HG03045 (cell line): ENCODE measurements at regions not wholly inside any gene's neighbourhood (a gene's known extent, or its start where the extent isn't known, plus 50 kb on each side); places are given as distances from the start of the nearest gene placed in this dataset.

Experiments
- ATAC-seq: cut with Tn5 transposase; IDR thresholded peaks from one replicate; pipeline ENCODE4 v1.9.1; 2021; ENCODE audit warnings: mild to moderate bottlenecking, moderate library complexity; ENCODE audit not compliant: unreplicated experiment

DNA sequence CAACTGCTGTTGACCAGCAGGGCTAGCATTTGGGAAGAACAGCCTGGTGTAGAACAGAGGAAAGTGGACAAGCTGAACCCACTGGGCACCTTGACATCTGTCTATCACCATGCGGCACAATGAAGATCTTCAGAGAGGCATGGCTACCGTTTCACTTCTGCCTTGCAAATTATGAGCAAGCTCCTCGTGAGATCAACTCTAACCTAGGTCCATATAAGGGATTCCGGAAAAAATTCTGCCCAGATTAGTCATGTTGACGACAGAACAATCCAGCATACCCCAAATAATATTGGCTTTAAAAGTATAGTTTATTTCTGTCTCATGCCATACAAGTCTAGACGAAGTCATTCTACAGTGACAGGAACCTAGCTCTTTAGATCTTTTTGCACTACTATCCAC lies 91.6 kb upstream of the ATF7IP start:
- ATAC-seq, result no peak

DNA sequence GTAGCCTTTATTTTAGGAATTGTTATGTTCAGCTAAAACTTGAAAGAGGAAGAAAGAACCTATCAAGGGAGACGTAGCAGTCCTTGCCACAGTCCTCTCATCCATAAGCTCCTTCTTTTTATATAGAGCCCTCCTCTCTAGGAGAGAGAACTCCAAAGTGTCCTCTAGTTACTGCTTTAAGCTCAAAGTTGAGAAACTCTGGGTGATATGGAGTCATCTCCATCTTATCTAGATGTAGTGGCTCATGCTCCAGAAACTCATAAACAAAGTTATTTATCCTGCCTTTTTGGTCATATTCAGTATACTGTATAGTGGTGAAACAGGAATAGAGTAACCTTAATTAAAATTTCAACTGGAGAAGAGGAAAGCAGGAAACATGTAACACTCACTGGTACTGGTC lies 90.4 kb upstream of the ATF7IP start:
- ATAC-seq, result no peak

DNA sequence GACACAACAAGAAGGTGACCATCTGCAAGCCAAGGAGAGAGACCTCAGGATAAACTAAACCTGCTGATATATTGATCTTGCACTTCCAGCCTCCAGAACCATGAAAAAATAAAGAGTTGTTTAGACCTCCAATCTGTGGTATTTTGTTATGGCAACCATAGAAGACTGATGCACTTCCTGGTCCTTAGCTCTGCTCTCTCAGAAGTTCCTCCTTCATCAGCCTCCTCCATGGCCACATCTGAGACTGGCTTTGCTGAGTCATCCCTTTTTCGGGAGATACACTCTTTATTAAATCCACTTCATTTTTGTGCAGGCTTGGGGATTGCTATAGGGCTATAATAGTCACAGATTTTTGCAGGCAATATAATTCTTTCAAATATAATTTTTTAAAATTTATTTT lies 89.6 kb upstream of the ATF7IP start:
- ATAC-seq, result no peak

DNA sequence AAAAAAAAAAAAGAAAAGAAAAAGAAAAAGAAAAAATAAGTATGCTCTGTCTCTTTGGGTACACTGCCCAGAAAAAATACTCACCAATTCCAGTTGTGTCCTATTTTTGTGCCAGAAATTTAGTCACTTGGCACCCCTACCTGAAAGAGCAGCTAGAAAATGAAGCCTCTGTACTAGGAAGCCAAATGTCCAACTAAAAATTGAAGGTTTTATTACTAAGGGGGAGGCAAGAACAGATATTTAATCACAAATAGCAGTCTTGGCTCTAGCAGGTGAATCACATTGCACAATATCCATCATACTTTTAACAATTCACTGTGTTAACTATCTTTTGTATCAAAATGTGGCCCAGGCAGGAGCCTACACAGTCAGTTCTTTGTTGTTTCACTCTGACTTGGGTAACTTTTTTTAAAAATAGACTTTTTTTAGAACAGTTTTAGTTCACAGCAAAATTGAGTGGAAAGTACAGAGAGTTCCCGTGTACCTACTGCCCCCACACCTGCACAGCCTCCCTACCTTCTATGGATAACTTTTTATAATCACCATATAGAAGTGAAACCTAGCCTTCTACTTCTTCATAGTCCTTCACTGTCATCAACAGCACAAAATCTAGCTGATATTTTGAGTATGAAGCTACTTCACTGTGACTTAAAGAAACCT lies 87.1 kb upstream of the ATF7IP start:
- no peak for ATAC-seq

DNA sequence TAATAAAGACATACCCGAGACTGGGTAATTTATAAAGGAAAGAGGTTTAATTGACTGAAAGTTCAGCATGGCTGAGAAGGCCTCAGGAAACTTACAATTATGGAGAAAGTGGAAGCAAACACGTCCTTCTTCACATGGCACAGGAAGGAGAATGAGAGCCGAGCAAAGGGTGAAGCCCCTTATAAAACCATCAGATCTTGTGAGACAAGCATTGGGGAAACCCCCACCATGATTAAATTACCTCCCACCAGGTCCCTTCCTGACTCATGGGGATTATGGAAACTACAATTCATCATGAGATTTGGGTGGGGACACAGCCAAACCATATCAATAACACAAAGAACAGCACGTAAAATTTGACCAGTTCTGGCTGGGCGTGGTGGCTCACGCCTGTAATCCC lies 85.6 kb upstream of the ATF7IP start:
- ATAC-seq, result no peak

DNA sequence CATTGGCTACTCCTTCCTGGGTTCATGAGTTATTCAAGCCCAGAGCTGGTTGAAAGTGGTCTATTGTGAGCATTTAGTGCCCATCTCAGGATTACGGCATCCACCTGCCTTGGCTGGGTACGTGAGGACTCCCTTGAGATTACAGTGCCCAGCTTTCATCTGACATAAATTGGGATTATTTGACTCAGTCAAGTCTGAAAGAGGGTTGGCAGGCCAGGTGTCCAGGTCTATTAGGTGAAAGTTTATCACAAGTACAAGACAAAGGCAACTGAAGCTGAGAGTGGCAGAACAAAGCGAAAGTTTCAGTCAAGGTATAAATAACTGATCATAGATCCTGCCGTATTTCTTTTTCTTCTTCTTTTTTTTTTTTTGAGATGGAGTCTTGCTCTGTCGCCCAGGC lies 84.6 kb upstream of the ATF7IP start:
- ATAC-seq, result no peak

DNA sequence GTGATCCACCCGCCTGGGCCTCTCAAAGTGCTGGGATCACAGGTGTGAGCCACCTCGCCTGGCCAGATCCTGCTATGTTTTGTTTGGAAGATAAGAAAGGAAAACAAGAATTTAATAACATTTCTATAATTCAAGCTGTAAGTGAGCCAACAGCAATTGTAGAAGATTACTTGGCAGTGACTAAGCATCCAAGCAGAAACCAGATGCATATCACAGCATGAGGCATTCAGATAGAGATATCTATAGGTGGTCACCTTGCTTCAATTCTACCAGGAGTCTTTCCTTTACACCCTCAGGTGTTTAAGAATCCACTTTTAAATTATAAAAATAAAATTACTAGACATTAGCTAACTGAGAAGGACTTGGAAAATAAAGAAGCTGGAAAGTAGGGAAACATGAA lies 83.9 kb upstream of the ATF7IP start:
- ATAC-seq, result no peak

DNA sequence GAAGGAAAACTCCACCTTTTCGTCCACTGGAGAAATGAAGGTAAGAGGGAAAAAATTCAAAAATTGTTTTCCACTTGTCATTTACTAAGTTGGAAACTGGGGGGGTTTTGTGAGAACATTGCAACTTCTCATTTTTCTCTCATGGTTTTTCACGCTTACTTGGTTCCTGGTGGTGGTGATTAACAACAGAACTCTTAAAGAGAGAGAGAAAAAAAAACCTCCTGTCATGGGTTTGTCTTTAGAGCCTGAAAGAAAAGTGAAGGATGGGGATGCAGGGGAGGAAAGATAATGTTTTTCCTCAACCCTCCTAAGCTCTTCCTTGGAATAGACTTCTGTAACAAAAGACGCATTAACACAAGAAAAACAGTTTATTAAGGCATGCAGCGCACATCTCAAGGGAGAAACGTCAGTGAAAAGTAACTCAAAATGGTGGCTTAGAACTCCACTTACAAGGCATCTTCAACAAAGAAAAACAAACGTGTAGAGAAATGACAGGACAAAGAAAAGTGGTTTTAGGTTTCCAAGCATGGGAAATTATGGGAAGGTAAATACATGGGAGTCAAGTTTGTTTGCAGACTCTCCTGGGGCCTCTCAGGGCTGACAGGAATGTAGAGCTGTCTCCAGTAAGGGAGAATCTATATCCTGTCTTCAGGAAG lies 81.9 kb upstream of the ATF7IP start:
- ATAC-seq, result peak; percentile 26

DNA sequence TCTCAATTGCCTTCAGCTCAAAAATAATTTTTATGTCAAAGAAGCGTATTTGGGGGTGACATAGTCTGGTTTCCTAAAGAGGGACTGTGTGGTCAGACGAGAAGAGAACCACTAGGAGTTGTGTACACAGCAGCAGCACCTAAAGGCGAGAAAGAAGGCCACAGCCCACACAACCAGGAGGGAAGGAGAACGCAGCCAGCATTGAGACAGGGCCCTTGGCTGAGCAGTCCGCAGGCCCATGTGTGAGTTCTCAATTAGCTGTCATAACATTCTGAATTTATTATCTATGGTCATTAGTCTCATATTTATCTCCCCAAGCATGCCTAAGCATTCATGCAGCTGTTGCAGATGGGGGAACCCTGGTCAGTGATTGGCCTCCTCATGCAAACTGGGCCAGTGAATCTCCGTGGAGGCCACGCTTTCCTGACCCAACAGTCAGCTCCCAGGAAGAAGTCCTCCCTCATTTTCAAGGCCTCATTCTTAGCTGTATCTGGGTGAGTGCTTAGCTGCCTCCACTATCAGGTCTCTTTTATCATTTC lies 81.2 kb upstream of the ATF7IP start:
- peak; percentile 78 for ATAC-seq

DNA sequence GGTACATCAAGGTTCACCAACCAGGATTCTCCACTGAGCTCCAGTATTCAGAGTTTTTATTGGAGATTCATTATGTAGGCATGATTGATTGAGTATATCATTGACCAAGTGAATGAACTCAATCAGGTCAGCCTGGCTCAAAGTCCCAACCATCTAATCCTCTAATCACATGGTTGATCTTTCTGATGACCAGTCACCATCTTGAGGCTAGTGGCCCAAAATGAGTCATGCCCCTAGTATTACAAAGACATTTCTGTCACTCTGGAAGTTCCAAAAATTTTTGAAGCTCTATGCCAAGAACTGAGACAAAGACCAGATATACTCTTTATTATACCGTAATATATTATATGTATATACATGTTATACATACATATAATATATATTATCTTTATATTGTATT lies 75.9 kb upstream of the ATF7IP start:
- no peak for ATAC-seq

DNA sequence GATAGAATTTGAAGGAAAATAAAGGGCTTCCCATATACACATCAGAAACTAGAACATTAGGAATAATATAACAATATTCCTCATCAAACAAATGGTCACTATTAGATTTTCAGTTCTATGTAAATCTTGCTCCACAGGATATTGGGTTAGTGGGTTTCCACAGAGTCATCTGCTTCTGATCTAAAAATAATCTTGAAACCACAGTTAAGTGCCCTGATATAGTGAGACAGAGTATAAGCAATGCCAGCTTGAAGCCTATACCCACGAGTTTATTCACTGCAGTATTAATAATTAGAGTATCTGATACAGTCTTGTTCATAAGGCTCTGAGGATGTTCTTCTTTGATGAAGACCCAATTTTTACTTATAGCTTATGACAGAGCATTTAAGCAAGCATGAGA lies 74.5 kb upstream of the ATF7IP start:
- no peak for ATAC-seq

DNA sequence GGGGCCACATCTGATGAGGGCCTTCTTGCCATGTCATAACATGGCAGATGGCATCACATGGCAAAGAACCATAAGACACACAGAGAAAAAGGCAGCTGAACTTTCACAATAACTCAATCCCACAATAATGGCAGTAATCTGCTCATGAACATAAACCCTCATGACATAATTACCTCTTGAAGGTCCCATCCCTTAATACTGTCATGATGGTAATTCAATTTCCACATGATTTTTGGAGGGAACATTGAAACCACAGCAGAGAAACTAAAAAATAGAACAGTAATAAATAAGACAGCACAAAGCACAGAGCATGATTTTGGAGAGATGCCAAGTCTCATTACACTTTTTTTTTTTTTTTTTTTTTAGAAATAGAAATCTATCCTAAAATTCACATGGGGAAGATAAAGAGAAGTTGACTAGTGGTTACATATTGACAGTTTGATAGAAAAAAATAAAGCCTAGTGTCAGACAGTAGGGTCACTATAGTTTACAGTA lies 61.8 kb upstream of the ATF7IP start:
- no peak for ATAC-seq

DNA sequence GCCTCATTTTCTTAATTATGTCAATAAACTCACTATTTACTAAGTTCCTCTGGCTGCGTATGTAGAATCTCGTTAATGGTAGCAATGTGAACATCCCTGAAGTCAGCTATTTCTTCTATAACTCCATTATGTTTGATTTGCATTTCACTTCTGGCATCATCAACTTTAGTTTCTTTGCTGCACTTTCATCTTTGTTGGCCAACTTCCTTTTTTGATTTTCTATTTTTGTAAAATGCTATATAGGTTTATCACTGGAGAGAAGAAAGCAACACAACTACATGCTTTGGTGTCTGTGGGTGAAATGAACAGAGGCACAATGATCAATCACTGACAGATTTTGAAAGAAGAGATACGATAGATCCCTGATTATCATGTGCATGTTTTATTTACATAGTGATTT lies 58.5 kb upstream of the ATF7IP start:
- no peak for ATAC-seq

DNA sequence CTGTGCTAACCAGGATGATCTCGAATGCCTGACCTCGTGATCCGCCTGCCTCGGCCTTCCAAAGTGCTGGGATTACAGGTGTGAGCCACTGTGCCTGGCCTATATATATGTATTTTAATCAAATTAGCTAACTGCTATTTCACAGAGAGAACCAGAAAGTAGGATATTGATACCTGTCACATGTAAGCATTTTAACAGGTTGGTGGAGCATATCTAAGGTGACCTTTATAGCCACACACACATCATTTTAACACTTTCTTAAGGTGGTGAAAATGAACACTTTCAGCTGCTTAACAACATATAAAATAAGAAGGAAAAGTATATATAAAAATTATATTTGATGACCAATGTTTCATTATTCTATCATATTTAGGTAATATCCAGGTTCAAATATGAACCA lies 57.0 kb upstream of the ATF7IP start:
- ATAC-seq, result no peak

DNA sequence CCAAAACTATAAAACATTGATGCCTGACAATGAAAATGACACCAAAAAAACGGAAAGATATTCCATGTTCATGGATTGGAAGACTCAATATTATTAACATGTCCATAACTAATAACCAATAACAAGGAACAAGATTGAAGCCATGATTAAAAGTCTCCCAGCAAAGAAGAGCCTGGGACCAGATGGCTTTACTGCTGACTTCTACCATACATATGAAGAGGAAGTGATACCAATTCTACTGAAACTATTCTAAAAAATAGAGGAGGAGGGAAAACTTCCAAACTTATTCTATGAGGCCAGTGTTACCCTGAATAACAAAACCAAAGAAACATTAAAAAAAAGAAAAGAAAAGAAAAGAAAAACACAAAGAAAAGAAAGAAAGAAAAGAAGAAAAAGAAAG lies 54.6 kb upstream of the ATF7IP start:
- no peak for ATAC-seq

DNA sequence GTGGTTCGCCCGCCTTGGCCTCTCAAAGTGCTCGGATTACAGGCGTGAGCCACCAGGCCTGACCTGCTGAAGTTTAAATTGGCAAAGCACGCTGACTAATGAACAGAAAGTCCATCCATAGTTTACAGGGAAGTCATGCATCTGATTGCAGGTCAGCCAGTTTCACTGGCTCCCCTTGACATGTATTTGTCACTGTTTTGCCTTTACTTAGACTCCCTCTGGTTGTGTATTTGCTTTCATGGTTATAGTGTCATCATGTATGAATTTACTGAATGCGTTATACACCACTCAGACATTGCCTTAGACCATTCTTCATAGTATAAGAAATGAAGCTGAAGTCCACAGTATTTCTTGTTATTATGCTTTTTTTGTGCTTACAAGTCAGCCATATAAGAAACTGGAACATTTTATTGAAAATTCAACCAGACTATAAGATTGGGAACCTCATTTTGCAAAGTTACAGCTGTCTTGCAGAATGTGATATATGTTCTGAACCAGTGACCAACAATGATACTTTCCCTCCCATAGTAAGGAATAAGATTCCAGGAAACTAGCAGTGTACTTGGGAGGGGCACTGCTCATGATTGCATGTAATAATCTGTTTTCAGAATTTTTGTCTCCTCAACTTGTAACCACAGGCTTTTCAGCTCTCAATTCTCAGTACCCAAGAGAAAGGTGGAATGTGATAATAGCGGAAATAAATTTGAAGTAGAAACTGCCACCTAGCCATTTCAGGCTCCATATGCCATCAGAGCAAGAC lies 51.9 kb upstream of the ATF7IP start:
- no peak for ATAC-seq

DNA sequence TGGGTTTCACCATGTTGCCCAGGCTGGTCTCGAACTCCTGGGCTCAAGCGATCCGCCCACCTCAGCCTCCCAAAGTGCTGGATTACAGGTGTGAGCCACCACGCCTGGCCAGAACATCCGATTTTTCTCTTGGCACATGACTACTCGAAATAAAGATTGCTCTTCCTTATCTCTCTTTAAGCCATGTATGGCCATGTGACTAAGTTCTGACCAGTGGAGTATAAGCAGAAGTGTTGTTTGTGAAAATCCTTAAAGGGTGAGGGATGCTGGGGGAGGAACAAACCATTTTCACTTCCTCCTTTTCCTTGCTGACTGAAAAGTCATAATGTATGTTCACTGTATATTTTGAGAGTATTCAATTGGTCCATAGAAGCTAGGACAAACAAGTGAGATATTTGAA lies 50.7 kb upstream of the ATF7IP start:
- no peak for ATAC-seq

DNA sequence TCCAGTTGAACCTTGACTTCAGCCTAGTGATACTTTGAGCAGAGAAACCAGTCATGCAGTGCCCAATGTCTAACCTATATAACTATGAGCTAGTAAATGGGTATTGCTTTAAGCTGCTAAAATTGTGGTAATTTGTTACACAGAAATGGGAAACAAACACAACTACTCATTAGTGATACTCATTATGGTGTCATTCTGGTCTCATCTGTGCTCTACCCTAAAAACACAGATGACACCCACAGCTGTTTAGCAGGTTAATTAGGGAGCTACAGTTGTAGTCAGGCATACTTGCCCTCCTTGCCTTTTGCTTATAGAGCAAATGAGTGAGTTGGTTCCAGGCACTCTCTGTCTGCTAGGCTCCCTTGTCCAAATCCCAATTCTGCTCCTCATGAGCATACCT lies 50.0 kb upstream of the ATF7IP start:
- no peak for ATAC-seq
